GM12878 (cell line): ENCODE measurements at regions not wholly inside any gene's neighbourhood (a gene's known extent, or its start where the extent isn't known, plus 50 kb on each side); places are given as distances from the start of the nearest gene placed in this dataset.

Experiments
- BCL11A ChIP-seq: IDR thresholded peaks from 2 replicates; pipeline ENCODE4 v1.6.1; 2011; ENCODE audit warnings: low read depth, low read length
- BCLAF1 ChIP-seq: fragments of 450-650 bp; IDR thresholded peaks from 2 replicates; pipeline ENCODE4 v1.6.1; 2017; ENCODE audit warnings: antibody characterized with exemption, mild to moderate bottlenecking, moderate library complexity
- BRCA1 ChIP-seq: IDR thresholded peaks from 2 replicates; pipeline ENCODE4 v1.6.1; 2011; ENCODE audit warnings: low read depth, low read length, improper control_type of control experiment
- CBFB ChIP-seq: IDR thresholded peaks from 2 replicates; pipeline ENCODE4 v1.6.1; 2016; ENCODE audit warnings: antibody characterized with exemption, low read depth
- CBX3 ChIP-seq: fragments of 200-600 bp; sonication (generic); IDR thresholded peaks from 2 replicates; pipeline ENCODE4 v1.6.1; 2016; ENCODE audit warnings: low read depth, borderline replicate concordance
- LARP7 ChIP-seq: fragments of 450-650 bp; IDR thresholded peaks from 2 replicates; pipeline ENCODE4 v1.6.1; 2017; ENCODE audit warnings: mild to moderate bottlenecking
- MEF2B ChIP-seq: fragments of 450-650 bp; IDR thresholded peaks from 2 replicates; pipeline ENCODE4 v1.6.1; 2018; ENCODE audit warnings: mild to moderate bottlenecking, moderate library complexity; ENCODE audit not compliant: partially characterized antibody, poor library complexity, severe bottlenecking
- NFXL1 ChIP-seq: fragments of 450-650 bp; IDR thresholded peaks from 2 replicates; pipeline ENCODE4 v1.6.1; 2017; ENCODE audit warnings: antibody characterized with exemption, mild to moderate bottlenecking, borderline replicate concordance
- RCOR1 ChIP-seq: conservative IDR thresholded peaks from 2 replicates; pipeline ENCODE4 v1.6.1; 2012; ENCODE audit warnings: low read depth, low read length, improper control_type of control experiment
- RUNX3 ChIP-seq: IDR thresholded peaks from 2 replicates; pipeline ENCODE4 v1.6.1; 2012; ENCODE audit warnings: low read length, inconsistent platforms
- STAT3 ChIP-seq: IDR thresholded peaks from 2 replicates; pipeline ENCODE4 v1.6.1; 2011; ENCODE audit warnings: low read depth, low read length, improper control_type of control experiment
- USF2 ChIP-seq: IDR thresholded peaks from 2 replicates; pipeline ENCODE4 v1.6.1; 2011; ENCODE audit warnings: low read depth, low read length, improper control_type of control experiment, borderline replicate concordance
- ZBED1 ChIP-seq: IDR thresholded peaks from 2 replicates; pipeline ENCODE4 v1.6.1; 2016; ENCODE audit warnings: borderline replicate concordance

GRCh38 chr15:97420130-97420529 lies 540.4 kb upstream of the ARRDC4 start (continued):
- TF ChIP-seq BCLAF1 (no peak), LARP7 (no peak), USF2 (no peak), CBX3 (no peak), BRCA1 (no peak), RUNX3 (no peak), MEF2B (no peak), NFXL1 (no peak), RCOR1 (no peak), ZBED1 (no peak), STAT3 (no peak), CBFB (no peak), BCL11A (no peak)
